ENCODE measurements at regions not wholly inside any gene's neighbourhood (a gene's known extent, or its start where the extent isn't known, plus 50 kb on each side); places are given as distances from the start of the nearest gene placed in this dataset.

- TF ChIP-seq, protein P1, sequence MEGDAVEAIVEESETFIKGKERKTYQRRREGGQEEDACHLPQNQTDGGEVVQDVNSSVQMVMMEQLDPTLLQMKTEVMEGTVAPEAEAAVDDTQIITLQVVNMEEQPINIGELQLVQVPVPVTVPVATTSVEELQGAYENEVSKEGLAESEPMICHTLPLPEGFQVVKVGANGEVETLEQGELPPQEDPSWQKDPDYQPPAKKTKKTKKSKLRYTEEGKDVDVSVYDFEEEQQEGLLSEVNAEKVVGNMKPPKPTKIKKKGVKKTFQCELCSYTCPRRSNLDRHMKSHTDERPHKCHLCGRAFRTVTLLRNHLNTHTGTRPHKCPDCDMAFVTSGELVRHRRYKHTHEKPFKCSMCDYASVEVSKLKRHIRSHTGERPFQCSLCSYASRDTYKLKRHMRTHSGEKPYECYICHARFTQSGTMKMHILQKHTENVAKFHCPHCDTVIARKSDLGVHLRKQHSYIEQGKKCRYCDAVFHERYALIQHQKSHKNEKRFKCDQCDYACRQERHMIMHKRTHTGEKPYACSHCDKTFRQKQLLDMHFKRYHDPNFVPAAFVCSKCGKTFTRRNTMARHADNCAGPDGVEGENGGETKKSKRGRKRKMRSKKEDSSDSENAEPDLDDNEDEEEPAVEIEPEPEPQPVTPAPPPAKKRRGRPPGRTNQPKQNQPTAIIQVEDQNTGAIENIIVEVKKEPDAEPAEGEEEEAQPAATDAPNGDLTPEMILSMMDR (optimal IDR thresholded peaks at IDR 0.05 in 1 of 3, IDR thresholded peaks at IDR 0.05 in 1 of 3, conservative IDR thresholded peaks at IDR 0.05 in 1 of 3; ENCODE audit: extremely low read depth in 1 of 3, insufficient read depth in 2 of 3, low read length in 3 of 3) = no peak
- no peak for TF ChIP-seq EZH2 (IDR thresholded peaks at IDR 0.05; ENCODE audit: low read length)
Observed at GRCh38 chr9:90343366-90343765, 299.3 kb downstream of the DIRAS2 start.

Measured in keratinocyte (primary cell).